IPS-15b (cell line): ENCODE measurements at regions not wholly inside any gene's neighbourhood (a gene's known extent, or its start where the extent isn't known, plus 50 kb on each side); places are given as distances from the start of the nearest gene placed in this dataset.
"Not testable (repeated sequence)": the region's sequence is repeated elsewhere in the genome, so short reads cannot be mapped to it uniquely, and the experiment has no call there.

Source experiments
- H3K27me3 ChIP-seq: one replicate; pipeline ENCODE4 v1.6.1; 2013; ENCODE audit warnings: low read length; ENCODE audit not compliant: control insufficient read depth, insufficient read depth
- H3K36me3 ChIP-seq: one replicate; pipeline ENCODE4 v1.6.1; 2013; ENCODE audit warnings: low read length; ENCODE audit not compliant: control insufficient read depth, insufficient read depth
- H3K4me1 ChIP-seq: one replicate; pipeline ENCODE4 v1.6.1; 2013; ENCODE audit warnings: mild to moderate bottlenecking, low read length; ENCODE audit not compliant: control insufficient read depth, insufficient read depth
- H3K4me3 ChIP-seq: one replicate; pipeline ENCODE4 v1.5.1; 2013; ENCODE audit warnings: low read depth, low read length
- H3K9ac ChIP-seq: one replicate; pipeline ENCODE4 v1.6.1; 2013; ENCODE audit warnings: low read depth, mild to moderate bottlenecking, low read length
- H3K9me3 ChIP-seq: one replicate; pipeline ENCODE4 v1.6.1; 2013; ENCODE audit warnings: mild to moderate bottlenecking, low read length; ENCODE audit not compliant: control insufficient read depth, insufficient read depth

DNA sequence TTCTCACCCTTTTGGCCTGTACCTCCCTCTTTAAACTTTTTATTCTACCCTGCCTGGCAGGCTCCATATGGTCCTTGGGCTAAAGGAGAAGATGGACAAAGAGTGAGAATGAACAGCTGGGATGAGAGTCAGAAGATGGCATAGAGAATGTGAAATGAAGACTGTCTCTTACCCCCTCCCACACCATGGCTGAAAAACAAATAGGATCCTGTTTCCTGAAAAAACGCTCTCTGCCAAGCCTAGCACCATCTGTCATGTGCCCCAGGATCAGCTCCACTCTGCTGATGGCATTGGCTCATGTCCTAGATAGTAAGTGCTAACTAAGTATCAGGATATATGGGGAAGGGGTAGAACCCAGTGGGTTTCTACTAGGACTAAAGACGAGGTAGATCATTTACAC, 238.6 kb downstream of the MEX3B start:
- no peaks in the 10 kb centered on the region for H3K36me3 ChIP-seq
- no peaks in the 10 kb centered on the region for H3K9me3 ChIP-seq
- H3K9ac ChIP-seq, result no peak overlapping the region
- peaks cover 4% of the 10 kb centered on the region for H3K4me1 ChIP-seq
- no peak overlapping the region for H3K4me3 ChIP-seq
- no peaks in the 10 kb centered on the region for H3K27me3 ChIP-seq

DNA sequence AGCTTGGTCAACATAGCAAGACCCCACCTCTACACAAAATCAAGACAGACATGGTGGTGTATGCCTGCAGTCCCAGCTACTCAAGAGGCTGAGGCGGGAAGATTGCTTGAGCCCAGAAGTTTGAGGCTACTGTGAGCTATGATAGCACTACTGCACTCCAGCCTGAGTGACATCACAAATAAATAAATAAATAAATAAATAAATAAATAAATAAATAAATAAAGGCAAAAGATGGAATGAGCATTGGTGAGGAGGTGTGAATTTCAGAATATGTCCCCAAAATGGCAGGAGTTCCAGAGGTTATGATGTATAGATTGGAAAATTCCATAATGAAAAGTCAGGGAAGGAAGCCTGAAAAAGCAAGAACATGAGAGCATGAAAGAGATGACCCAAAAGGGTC, 249.9 kb downstream of the MEX3B start:
- H3K27me3 ChIP-seq, result no peaks in the 10 kb centered on the region
- H3K9ac ChIP-seq, result no peak overlapping the region
- peaks cover 19% of the 10 kb centered on the region for H3K4me1 ChIP-seq
- no peaks in the 10 kb centered on the region for H3K36me3 ChIP-seq
- H3K4me3 ChIP-seq, result no peak overlapping the region
- H3K9me3 ChIP-seq, result no peaks in the 10 kb centered on the region

DNA sequence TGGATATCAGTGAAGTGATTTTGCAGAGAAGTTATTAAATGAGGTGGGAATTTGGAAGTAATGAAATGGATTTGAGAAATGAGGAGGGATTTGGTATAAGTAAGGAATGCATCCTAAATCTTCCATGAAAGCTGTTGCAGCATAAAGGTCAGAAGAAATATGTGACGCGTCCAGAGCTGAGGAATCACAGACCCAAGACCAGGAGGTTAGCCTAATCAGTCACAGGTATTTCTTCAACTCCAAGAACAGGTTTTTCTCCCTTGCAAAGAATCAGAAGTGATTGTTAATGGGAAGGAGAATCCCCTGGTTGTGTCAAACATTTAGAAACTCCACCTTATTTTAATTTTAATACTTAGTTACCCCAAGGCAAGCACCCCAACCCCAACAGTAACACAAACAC, 253.2 kb downstream of the MEX3B start:
- no peaks in the 10 kb centered on the region for H3K9me3 ChIP-seq
- no peaks in the 10 kb centered on the region for H3K36me3 ChIP-seq
- peaks cover 19% of the 10 kb centered on the region for H3K4me1 ChIP-seq
- H3K27me3 ChIP-seq, result no peaks in the 10 kb centered on the region
- H3K4me3 ChIP-seq, result no peak overlapping the region
- no peak overlapping the region for H3K9ac ChIP-seq

DNA sequence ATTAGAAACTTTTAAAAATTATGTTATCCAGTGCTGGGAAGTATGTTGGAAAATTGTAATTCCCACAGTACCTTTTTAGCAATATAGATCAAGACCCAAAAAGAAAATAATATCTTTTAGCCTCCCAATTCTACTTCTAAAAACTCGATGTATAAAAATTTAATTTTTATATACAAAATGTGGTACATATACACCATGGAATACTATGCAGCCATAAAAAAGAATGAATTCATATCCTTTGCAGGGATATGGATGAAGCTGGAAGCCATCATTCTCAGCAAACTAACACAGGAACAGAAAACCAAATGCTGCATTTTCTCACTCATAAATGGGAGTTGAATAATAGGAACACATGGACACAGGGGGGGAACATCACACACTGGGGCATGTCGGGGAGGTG, 254.5 kb downstream of the MEX3B start:
- H3K9ac ChIP-seq, H3K36me3 ChIP-seq, H3K4me3 ChIP-seq, H3K9me3 ChIP-seq, H3K27me3 ChIP-seq: not testable (repeated sequence)
- H3K4me1 ChIP-seq, result peaks cover 15% of the 10 kb centered on the region

GRCh38 chr15:81789403-81789802, 256.4 kb downstream of the MEX3B start:
- H3K36me3 ChIP-seq, result no peaks in the 10 kb centered on the region
- H3K4me3 ChIP-seq, result no peak overlapping the region

DNA sequence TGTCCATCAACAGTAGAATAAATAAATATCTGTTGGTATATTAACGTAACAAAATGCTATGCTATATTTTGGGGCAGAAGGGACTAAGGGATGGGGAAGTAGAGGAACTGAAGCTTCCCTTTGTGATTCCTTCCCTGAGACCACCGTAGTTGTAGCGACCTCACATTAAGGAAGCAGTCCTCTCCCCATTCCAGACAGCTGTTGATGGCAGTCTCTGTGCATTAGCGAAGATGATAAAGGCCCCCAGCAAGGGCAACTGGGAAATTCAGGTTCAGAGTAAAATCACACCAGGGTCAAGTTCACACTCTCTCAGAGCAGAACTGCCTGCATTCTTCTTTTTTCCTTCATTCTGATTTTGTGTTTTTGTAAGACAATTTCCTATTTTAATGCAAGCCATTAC, 259.0 kb downstream of the MEX3B start:
- Histone ChIP-seq H3K27me3 (no peaks in the 10 kb centered on the region), H3K4me3 (no peak overlapping the region), H3K36me3 (no peaks in the 10 kb centered on the region), H3K9ac (no peak overlapping the region), H3K9me3 (no peaks in the 10 kb centered on the region), H3K4me1 (no peaks in the 10 kb centered on the region)

More at GRCh38 chr15:81789403-81789802, 256.4 kb downstream of the MEX3B start:
- Histone ChIP-seq H3K9ac (no peak overlapping the region), H3K27me3 (no peaks in the 10 kb centered on the region), H3K9me3 (no peaks in the 10 kb centered on the region), H3K4me1 (peaks cover 15% of the 10 kb centered on the region)

DNA sequence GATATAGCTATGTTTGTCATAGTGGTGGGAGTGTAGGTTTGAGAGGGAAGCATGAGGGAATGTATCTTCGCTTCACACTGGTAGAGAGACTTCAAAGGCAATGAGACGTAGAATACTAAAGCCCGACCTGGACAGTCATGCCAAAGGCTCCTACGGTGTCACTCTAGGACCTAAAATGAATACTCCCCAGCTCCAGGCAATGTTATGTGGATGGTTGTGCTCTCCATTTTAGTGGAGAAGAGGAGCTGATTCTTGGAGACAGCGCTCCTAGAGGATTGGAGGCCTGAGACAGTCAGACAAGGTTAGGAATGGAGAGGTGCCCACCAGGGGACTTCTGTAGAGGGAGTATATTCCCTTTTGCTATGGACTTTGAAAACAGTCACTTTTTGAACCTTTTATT, 260.1 kb downstream of the MEX3B start:
- Histone ChIP-seq H3K4me1 (no peaks in the 10 kb centered on the region), H3K9ac (no peak overlapping the region), H3K9me3 (no peaks in the 10 kb centered on the region), H3K27me3 (no peaks in the 10 kb centered on the region), H3K4me3 (no peak overlapping the region), H3K36me3 (no peaks in the 10 kb centered on the region)

DNA sequence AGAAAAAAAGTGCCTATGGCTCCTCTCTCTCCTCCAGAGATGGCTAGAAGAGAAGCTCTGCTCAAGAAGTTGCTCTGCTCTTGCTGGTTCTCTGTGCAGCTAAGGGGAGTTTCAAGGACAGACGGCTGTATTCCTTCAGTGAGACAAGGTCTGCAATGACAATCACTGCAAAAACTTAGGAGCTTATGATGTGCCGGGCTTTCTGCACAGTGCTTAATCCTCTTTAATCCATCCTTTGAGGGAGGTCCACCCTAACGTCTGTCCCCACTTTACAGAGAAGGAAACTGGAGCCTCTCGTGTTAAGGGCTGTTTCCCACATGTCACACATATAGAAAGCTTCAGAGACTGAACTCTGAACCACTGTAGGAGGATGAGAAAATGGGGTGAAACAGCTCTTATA, 260.6 kb downstream of the MEX3B start:
- H3K9ac ChIP-seq, result no peak overlapping the region
- H3K27me3 ChIP-seq, result no peaks in the 10 kb centered on the region
- no peaks in the 10 kb centered on the region for H3K9me3 ChIP-seq

DNA sequence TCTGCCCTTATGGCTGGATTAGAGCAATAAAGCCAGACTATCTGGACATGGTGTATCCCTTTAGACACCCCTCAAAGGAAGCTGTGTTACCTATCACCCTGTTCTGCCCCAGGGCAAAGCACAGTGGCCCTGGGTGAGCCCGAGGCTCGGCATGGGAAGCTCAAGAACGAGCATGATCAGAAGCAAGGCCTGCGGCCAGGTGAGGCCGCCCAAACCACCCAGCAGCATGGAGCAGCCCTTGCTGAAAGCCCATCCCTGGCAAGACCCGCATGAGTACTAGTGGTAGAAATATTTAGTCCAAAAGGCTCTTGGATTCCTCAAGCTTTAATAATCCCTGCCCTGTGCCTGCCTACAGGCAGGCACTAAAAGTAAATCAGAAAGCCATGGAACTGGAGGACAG, 261.1 kb downstream of the MEX3B start:
- Histone ChIP-seq H3K9me3 (no peaks in the 10 kb centered on the region), H3K4me3 (no peak overlapping the region), H3K27me3 (no peaks in the 10 kb centered on the region), H3K4me1 (no peaks in the 10 kb centered on the region), H3K9ac (no peak overlapping the region), H3K36me3 (no peaks in the 10 kb centered on the region)

More for the DNA sequence above, 260.6 kb downstream of the MEX3B start:
- H3K36me3 ChIP-seq, result no peaks in the 10 kb centered on the region
- H3K4me1 ChIP-seq, result no peaks in the 10 kb centered on the region
- H3K4me3 ChIP-seq, result no peak overlapping the region

GRCh38 chr15:81783586-81783985, 262.2 kb downstream of the MEX3B start:
- Histone ChIP-seq H3K27me3 (no peaks in the 10 kb centered on the region), H3K4me3 (no peak overlapping the region), H3K36me3 (no peaks in the 10 kb centered on the region), H3K4me1 (no peaks in the 10 kb centered on the region), H3K9me3 (no peaks in the 10 kb centered on the region), H3K9ac (no peak overlapping the region)

DNA sequence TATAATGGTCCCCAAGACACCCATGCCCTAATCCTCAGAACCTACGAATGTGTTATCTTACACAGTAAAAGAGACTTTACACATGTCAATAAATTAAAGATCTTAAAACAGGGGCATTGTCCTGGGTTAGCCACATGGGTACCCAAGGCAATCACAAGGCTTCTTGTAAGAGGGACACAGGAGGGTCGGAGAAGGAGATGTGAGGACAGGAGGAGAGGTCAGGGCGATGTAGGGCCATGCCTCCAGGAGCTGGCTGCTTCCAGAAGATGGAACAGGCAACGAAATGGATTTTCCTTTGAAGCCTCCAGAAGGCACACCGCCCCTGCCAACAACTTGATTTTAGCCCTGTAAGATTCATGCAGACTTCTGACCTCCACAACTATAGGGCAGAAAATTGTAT, 262.7 kb downstream of the MEX3B start:
- Histone ChIP-seq H3K4me3 (no peak overlapping the region), H3K9ac (no peak overlapping the region)

GRCh38 chr15:81781395-81781794, 264.4 kb downstream of the MEX3B start:
- Histone ChIP-seq H3K4me1 (no peaks in the 10 kb centered on the region), H3K9ac (no peak overlapping the region), H3K4me3 (no peak overlapping the region), H3K27me3 (no peaks in the 10 kb centered on the region), H3K9me3 (no peaks in the 10 kb centered on the region), H3K36me3 (no peaks in the 10 kb centered on the region)

More for the DNA sequence above, 262.7 kb downstream of the MEX3B start:
- Histone ChIP-seq H3K36me3 (no peaks in the 10 kb centered on the region), H3K27me3 (no peaks in the 10 kb centered on the region), H3K9me3 (no peaks in the 10 kb centered on the region), H3K4me1 (no peaks in the 10 kb centered on the region)

- H3K4me3 ChIP-seq, result no peak overlapping the region
- H3K36me3 ChIP-seq, result no peaks in the 10 kb centered on the region
- no peaks in the 10 kb centered on the region for H3K4me1 ChIP-seq
- no peaks in the 10 kb centered on the region for H3K27me3 ChIP-seq
- H3K9ac ChIP-seq, result no peak overlapping the region
- no peaks in the 10 kb centered on the region for H3K9me3 ChIP-seq
Observed at GRCh38 chr15:81780966-81781365, 264.9 kb downstream of the MEX3B start.
